Hematopoietic multipotent progenitor cell treated with erythropoietin and hydrocortisone succinate and interleukin-3 and kit ligand, for 4 days (in vitro differentiated cells): ENCODE measurements at regions not wholly inside any gene's neighbourhood (a gene's known extent, or its start where the extent isn't known, plus 50 kb on each side); places are given as distances from the start of the nearest gene placed in this dataset.
A peak's percentile ranks its signal among the peaks of the same experiment; 100 is the strongest.
"Not testable (repeated sequence)": the region's sequence is repeated elsewhere in the genome, so short reads cannot be mapped to it uniquely, and the experiment has no call there.

Experiments
- DNase-seq: peaks from one replicate; pipeline ENCODE4 v3.0.0-alpha.2; 2015

GRCh38 chrX:25503826-25504225 lies 488.1 kb upstream of the ARX start:
- no peak for DNase-seq

DNA sequence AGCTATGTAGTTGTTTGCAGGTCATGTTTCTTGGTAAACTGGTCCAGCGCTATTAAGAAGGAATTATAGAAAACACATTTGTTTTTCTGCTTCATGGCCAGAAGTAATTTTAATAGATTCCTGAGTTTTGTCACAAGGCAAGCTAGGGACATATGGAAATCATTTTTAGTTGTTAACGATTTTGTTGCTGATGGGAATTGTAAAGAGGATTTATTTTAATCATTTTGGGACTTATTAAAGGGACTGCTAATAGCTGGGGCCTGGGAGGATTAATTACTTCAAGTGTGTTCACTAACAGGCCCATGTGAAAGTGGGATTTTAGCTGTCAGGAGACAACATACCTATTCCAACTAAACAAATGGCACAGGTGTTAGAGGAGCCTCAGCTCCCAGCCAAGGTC lies 492.0 kb upstream of the ARX start:
- DNase-seq: no peak

- DNase-seq: no peak
These were observed 503.5 kb upstream of the ARX start for GRCh38 chrX:25519258-25519657.

DNA sequence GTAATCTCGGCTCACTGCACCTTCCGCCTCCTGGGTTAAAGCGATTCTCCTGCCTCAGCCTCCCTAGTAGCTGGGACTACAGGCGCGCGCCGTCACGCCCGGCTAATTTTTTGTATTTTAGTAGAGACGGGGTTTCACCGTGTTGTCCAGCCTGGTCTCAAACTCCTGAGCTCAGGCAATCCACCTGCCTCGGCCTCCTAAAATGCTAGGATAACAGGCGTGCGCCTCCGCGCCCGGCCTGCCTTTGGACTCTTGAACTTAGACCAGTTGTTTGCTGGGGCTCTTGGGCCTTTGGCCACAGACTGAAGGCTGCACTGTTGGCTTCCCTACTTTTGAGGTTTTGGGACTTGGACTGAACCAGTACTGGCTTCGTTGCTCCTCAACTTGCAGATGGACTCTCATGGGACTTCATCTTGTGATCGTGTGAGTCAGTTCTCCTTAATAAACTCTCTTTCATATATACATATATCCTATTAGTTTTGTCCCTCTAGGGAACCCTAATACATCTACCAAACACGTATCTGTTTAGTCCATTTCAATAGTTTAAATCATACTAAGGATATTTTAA lies 506.8 kb upstream of the ARX start:
- DNase-seq: not testable (repeated sequence)

GRCh38 chrX:25523574-25524540 lies 508.1 kb upstream of the ARX start:
- DNase-seq: peak; percentile 32

GRCh38 chrX:25527156-25527555 lies 511.4 kb upstream of the ARX start:
- DNase-seq: no peak

- no peak for DNase-seq
These were observed 511.8 kb upstream of the ARX start for GRCh38 chrX:25527596-25527995.

- DNase-seq: no peak
These were observed 515.3 kb upstream of the ARX start for GRCh38 chrX:25531096-25531495.

DNA sequence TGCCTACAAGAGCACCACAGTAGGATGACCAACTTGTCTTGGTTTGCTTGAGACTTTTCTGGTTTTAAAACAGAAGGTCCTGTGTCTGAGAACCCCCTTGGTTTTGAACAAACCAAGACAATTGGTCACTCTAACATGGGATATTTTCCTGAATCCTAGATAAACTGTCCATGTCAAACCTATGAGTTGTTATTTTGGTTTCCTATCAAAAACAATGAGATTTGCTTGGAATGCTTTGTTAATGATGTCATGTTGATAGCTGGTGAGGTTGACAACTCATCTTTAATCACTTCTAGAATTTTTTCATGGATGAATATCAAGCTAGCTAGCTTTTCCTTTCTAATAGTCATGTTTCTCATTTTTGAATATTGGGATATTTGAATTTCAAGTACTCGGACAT lies 518.3 kb upstream of the ARX start:
- no peak for DNase-seq

DNA sequence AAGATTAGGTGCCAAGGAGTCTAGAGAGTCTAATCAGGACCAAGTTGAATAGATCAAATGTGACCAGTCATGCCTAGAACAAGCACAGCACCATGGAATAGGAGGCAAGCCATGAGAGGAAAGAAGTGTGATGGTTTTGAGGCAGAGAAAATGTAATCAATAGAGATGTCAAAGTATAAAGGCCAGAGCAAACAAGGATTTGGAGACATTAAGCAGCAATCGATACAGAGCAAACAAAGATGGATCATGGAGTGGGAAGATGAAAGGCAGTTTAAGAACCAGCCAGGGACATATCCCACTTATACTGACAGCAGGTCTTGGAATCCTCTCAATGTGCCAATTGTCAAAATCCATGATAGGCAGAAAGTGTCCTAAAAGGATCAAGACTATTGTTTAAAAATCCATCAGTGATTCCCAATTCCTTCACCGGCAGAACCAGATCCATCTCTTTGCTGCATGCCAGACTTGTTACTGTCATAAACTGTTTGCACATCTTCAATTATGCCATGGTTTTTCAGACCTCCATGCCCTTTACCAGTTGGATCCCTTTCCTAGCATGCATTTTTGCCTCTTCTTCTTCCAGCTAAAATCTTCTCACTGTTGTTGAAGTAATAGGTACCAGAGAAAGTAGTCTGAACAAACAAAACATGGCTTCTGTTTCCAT lies 520.7 kb upstream of the ARX start:
- no peak for DNase-seq

DNA sequence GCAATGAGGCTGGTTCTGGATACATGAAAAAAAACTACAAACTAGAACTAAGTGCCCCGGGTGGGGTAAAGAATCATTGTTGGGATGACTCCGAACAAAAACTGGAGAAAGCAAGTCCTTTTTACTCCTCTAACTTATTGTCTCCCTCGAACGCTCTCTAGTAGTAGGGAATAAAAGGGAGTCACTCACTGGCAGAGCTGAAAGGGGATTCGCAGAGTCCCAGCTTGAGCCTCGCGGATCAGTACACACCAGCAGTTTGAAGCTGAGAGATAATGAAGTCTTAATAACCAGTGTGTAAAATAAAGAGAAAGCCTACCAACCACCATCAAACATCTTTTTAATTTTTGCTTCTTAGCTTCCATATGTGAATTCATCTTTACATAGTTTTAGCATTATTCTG lies 521.9 kb upstream of the ARX start:
- DNase-seq: no peak

DNA sequence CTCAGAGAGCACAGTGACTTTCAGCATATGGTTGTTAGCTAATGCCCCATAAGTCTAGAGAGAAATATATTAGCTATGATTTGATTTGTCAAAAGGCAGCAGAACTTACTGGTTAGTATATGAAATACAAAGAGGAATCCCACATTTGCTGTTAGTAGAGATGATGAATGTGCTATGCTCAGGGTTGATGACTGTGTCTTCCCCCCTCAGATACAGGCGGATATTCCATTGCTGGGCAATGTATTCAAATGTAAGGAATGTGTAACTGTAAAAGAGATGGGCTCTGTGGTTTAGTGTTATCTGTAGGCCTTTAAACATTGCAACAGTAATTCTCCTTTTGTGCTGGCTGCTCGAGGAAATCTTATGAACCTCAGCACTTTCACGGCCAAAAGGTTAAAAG lies 528.9 kb upstream of the ARX start:
- DNase-seq: no peak

- DNase-seq: no peak
These were observed 533.0 kb upstream of the ARX start for GRCh38 chrX:25548811-25549210.

DNA sequence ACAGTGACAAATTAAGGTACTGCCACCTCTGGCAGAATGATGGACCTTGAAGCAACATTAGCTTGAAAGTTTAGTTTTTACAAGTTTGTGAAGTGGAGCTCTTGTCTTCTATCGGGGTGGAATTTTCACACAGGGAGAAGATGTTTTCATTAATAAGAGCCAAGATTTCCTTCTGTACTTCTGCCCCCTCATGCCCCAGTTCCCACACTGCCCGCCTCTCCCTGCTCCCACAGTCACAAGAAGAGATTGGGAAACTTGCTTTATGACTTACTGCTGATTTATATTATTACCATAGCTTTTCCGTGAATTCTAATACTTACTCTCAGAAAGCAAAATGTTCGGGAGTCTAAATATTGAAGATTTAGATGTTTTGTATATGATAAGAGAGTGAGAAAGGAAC lies 539.8 kb upstream of the ARX start:
- DNase-seq: no peak

DNA sequence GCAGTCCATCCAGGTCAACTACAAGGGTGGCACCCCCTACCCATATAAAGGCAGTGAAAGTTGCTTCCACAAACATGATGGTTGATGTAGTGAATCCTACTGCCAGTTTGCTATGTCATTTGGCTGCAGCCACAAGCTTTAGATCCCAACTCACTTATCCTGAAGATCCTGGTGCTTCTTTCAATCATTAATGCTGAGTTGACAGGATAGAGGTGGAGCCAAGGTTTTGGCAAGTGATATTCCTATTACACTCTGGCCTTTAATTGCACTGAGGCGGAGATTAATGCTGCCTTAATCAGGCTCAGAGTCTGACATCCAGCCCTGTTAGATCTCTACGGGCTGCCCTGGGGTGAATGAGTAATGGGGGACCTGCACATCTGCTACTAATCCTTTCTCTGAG lies 542.4 kb upstream of the ARX start:
- DNase-seq: no peak

- no peak for DNase-seq
These were observed 545.4 kb upstream of the ARX start for GRCh38 chrX:25561190-25561589.

GRCh38 chrX:25573631-25574030 lies 557.9 kb upstream of the ARX start:
- no peak for DNase-seq

- DNase-seq: no peak
These were observed 541.2 kb upstream of the MAGEB18 start for GRCh38 chrX:25596921-25597320.

DNA sequence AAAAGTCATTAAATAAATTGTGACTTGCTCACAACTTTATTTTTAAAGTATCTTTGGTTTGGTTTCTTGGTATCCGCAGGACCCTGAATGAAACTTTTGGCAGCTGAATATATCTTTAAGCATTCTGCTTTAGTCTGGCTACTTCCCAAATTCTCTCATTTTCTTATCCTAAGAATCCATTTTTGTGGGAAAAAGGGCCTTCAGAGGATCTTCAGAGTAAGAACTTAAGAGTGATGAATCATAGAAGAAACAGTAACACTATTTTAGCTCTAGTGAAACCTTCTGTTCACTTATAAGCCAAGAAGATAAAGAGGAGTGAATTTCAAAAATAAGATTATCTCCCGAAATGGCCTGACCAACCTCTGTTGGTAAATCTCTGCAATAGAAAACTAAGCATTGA lies 540.6 kb upstream of the MAGEB18 start:
- DNase-seq: no peak

DNA sequence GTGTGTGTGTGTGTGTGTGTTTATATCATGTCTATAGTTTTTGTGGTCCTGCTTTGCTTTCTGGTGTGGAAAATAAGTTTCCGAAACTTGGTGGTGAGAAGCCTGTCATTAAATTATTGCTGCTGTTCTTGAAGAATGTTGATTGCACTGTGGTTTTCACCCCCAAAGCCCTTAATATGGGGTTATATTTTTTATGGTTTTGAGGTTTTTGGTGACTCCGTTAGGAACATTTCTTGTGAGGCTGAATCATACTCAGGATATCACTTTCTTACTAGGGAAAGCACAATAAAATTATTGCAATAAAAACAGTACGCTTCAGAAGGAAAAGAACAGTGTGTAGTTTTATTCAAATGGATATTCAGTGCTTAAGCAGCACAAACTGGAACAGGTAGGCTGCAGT lies 539.1 kb upstream of the MAGEB18 start:
- DNase-seq: no peak

DNA sequence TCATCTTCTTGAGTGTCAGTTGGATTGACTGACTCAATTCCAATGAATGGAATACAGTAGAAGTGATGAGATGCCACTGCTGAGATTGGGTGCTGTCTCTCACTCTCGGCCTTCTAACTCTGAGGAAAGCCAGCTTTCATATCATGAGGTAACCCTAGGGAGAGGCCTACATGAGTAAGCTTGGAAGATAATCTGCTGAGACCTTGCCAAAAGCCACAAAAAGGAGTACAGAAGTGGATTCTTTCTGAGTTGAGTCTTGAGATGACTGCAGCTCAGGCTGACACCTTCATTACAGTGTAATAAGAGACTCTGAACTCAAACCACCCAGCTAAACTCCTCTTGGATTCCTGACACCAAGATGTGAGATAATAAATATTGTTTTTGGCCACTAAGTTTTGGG lies 537.4 kb upstream of the MAGEB18 start:
- DNase-seq: no peak

GRCh38 chrX:25601323-25601722 lies 536.8 kb upstream of the MAGEB18 start:
- no peak for DNase-seq

DNA sequence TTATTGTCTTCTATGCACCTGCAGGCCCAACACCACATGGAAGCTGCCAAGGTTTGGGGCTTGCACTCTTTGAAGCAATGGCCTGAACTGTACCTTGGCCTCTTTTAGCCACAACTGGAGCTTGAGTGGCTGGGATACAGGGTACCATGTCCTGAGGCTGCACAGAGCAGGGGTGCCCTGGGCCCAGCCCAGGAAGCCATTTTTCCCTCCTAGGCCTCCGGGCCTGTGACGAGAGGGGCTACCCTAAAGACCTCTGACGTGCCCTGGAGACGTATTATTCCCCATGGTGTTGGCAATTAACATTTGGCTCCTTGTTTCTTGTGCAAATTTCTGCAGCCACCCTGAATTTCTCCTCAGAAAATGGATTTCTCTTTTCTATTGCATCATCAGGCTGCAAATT lies 519.9 kb upstream of the MAGEB18 start:
- no peak for DNase-seq

GRCh38 chrX:25640276-25640675 lies 497.9 kb upstream of the MAGEB18 start:
- DNase-seq: no peak
